Pancreas (tissue), 10 donors: ENCODE measurements at regions not wholly inside any gene's neighbourhood (a gene's known extent, or its start where the extent isn't known, plus 50 kb on each side); places are given as distances from the start of the nearest gene placed in this dataset.

Source experiments
- ATAC-seq, 4 donors: fragments of 200-7000 bp; cut with Tn5 transposase; one replicate each; pipeline versions ENCODE4 v1.8.0 to v1.9.1; 2020; ENCODE audit warnings: mild to moderate bottlenecking in 4 of 4, moderate library complexity in 4 of 4
- DNase-seq, 6 donors: peaks; one replicate each; pipeline ENCODE4 v3.0.0-alpha.2; 2020
- FAIRE-seq: peaks from 2 replicates; lab custom pipeline; 2012; peaks lifted over from hg19 to GRCh38; lab: Jason Lieb, UNC
- H3K27ac ChIP-seq, 4 donors: fragments of 200-600 bp; sonication (generic); 1 replicate in 3 of 4; 2 replicates in 1 of 4; pipeline versions ENCODE4 v1.5.0 to v1.8.0; 2020
- H3K27me3 ChIP-seq, 4 donors: fragments of 200-600 bp; one replicate each; pipeline ENCODE4 v1.8.0; 2021
- H3K36me3 ChIP-seq, 3 donors: fragments of 200-600 bp; sonication (generic) in 1 of 3; one replicate each; pipeline versions ENCODE4 v1.5.0 to v1.8.0; 2020 to 2021
- H3K4me1 ChIP-seq, 3 donors: fragments of 200-600 bp; one replicate each; pipeline ENCODE4 v1.8.0; 2021
- H3K4me3 ChIP-seq, 4 donors: fragments of 200-600 bp; sonication (generic) in 2 of 4; one replicate each; pipeline versions ENCODE4 v1.5.0 to v1.8.0; 2020 to 2021
- H3K9me3 ChIP-seq, 4 donors: fragments of 200-600 bp; one replicate each; pipeline ENCODE4 v1.8.0; 2021
- CTCF ChIP-seq, 4 donors: fragments of 200-600 bp; sonication (generic) in 3 of 4; IDR thresholded peaks; one replicate each; pipeline versions ENCODE4 v1.5.0 to v1.8.0; 2021; ENCODE audit warnings: antibody characterized with exemption in 4 of 4
- WGBS, 2 donors: extraction: QIAGEN DNeasy Blood & Tissue Kit; methylation state at CpG; one replicate each; pipeline ENCODE4 v1.1.7; 2013; 5-methylcytosine and 5-hydroxymethylcytosine counted together
- intact Hi-C, 3 donors: fragments of 100-400 bp; cut with DNase I; formaldehyde crosslinking; loops; one replicate each; pipeline versions ENCODE4 v1.11.1 to v1.14.2; 2022
- donor health status: healthy with polysubstance abuse.
- donor health status: DM: no; HTN: no; CAD: no; lungs with moderate emphysema.
- donor health status: DM: no; HTN: no; CAD: no.
- donor health status: control.
- donor health status: control.
- donor health status: Bipolar disorder and iron deficiency.
- donor health status: DM: yes; HTN: yes; CAD: no.
- donor health status: DM: no; HTN: no; CAD: no.
- donor health status: DM: no; HTN: no; CAD: no.
- donor health status: DM: yes; HTN: yes; CAD: no.

DNA sequence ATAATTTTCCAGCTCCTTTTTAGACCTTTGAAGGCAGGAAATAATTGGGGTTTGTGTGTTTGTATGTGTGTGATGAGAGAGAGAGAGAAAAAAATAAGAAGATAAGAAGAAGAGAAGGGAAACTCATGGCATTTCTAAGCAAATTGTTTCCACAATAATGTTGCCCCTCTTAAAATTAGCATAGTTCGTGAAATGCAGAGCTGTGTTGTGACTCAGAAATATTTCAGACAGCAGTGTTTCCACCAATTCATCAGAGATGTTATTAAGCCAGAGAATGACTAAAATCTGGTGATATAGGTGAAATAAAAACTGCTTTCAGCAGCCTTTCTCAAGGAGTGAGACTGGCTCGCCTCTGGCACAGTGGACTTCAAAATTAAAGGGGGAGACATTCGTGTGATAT, 65.9 kb upstream of the ARHGAP5 start:
- FAIRE-seq (no peak), DNase-seq (no peak), ATAC-seq (no peak)
- intact Hi-C loops, result no loop called here
- H3K36me3 ChIP-seq, result no peaks in the 10 kb centered on the region
- no peaks in the 10 kb centered on the region for H3K9me3 ChIP-seq
- H3K4me3 ChIP-seq, result no peak overlapping the region
- H3K4me1 ChIP-seq, result peaks cover 0 to 5% (median 0%) of the 10 kb centered on the region in 3 donors
- no peaks in the 10 kb centered on the region for H3K27me3 ChIP-seq
- TF ChIP-seq CTCF (IDR thresholded peaks at IDR 0.05), result no peak
- no peak overlapping the region for H3K27ac ChIP-seq
- WGBS, 2 donors, result 63 to 71% methylated on average over 3 of the region's 3 CpGs

GRCh38 chr14:32012062-32012461, 65.0 kb upstream of the ARHGAP5 start:
- Histone ChIP-seq H3K4me1 (peaks cover 0 to 2% (median 0%) of the 10 kb centered on the region in 3 donors), H3K4me3 (no peak overlapping the region), H3K9me3 (no peaks in the 10 kb centered on the region), H3K27ac (no peak overlapping the region), H3K36me3 (no peaks in the 10 kb centered on the region), H3K27me3 (no peaks in the 10 kb centered on the region)
- DNase-seq, result no peak
- no peak for TF ChIP-seq CTCF (IDR thresholded peaks at IDR 0.05)
- FAIRE-seq, result no peak
- no peak for ATAC-seq
- intact Hi-C loops, result no loop called here

GRCh38 chr14:32012571-32012970, 64.5 kb upstream of the ARHGAP5 start:
- FAIRE-seq (no peak), ATAC-seq (no peak), DNase-seq (no peak)
- TF ChIP-seq CTCF (IDR thresholded peaks at IDR 0.05), result no peak
- WGBS, 2 donors, result 58 to 65% methylated on average over 1 of the region's 1 CpG
- Histone ChIP-seq H3K4me1 (no peaks in the 10 kb centered on the region), H3K36me3 (no peaks in the 10 kb centered on the region), H3K27me3 (no peaks in the 10 kb centered on the region), H3K27ac (no peak overlapping the region), H3K4me3 (no peak overlapping the region), H3K9me3 (no peaks in the 10 kb centered on the region)
- intact Hi-C loops, result no loop called here

GRCh38 chr14:32013083-32013482, 64.0 kb upstream of the ARHGAP5 start:
- FAIRE-seq, result no peak
- H3K9me3 ChIP-seq, result no peaks in the 10 kb centered on the region
- no peak for DNase-seq
- TF ChIP-seq CTCF (IDR thresholded peaks at IDR 0.05), result no peak
- H3K4me1 ChIP-seq, result no peaks in the 10 kb centered on the region
- no peaks in the 10 kb centered on the region for H3K27me3 ChIP-seq
- intact Hi-C loops, result no loop called here
- no peak overlapping the region for H3K4me3 ChIP-seq
- no peak for ATAC-seq
- no peak overlapping the region for H3K27ac ChIP-seq
- WGBS, 2 donors, result 57 to 67% methylated on average over 6 of the region's 6 CpGs
- no peaks in the 10 kb centered on the region for H3K36me3 ChIP-seq

- WGBS, 2 donors, result 89 to 96% methylated on average over 1 of the region's 1 CpG
- Histone ChIP-seq H3K27me3 (no peaks in the 10 kb centered on the region), H3K36me3 (no peaks in the 10 kb centered on the region), H3K9me3 (no peaks in the 10 kb centered on the region), H3K27ac (no peak overlapping the region), H3K4me1 (no peaks in the 10 kb centered on the region), H3K4me3 (no peak overlapping the region)
- DNase-seq, result no peak
- TF ChIP-seq CTCF (IDR thresholded peaks at IDR 0.05), result no peak
- intact Hi-C loops, result no loop called here
- FAIRE-seq, result no peak
- no peak for ATAC-seq
These were observed 63.0 kb upstream of the ARHGAP5 start for GRCh38 chr14:32014057-32014456.
